SH-SY5Y (cell line): ENCODE measurements at regions not wholly inside any gene's neighbourhood (a gene's known extent, or its start where the extent isn't known, plus 50 kb on each side); places are given as distances from the start of the nearest gene placed in this dataset.

Experiments
- GATA2 ChIP-seq: IDR thresholded peaks from 2 replicates; pipeline ENCODE4 v1.6.1; 2011; ENCODE audit warnings: mild to moderate bottlenecking, low read depth, low read length
- GATA3 ChIP-seq: IDR thresholded peaks from 2 replicates; pipeline ENCODE4 v1.6.1; 2011; ENCODE audit warnings: low read depth, mild to moderate bottlenecking, low read length, moderate library complexity

- TF ChIP-seq GATA3 (no peak), GATA2 (no peak)
These were observed 67.3 kb upstream of the NXT1 start for GRCh38 chr20:23283096-23283850.
